H1 (cell line): ENCODE measurements at regions not wholly inside any gene's neighbourhood (a gene's known extent, or its start where the extent isn't known, plus 50 kb on each side); places are given as distances from the start of the nearest gene placed in this dataset.

Experiments used
- BRCA1 ChIP-seq: IDR thresholded peaks from 2 replicates; pipeline ENCODE4 v1.6.1; 2012; ENCODE audit warnings: low read depth, low read length, improper control_type of control experiment
- CTBP2 ChIP-seq: IDR thresholded peaks from 2 replicates; pipeline ENCODE4 v1.7.0; 2011; ENCODE audit warnings: borderline replicate concordance, mild to moderate bottlenecking, moderate library complexity, mixed read lengths, low read length; ENCODE audit not compliant: insufficient read depth, insufficient read length
- EP300 ChIP-seq, 2 experiments: IDR thresholded peaks; 1 replicate in 1 of 2; 2 replicates in 1 of 2; pipeline ENCODE4 v1.6.1; 2011 to 2012; ENCODE audit warnings: low read depth in 2 of 2, low read length in 2 of 2, mild to moderate bottlenecking in 2 of 2, borderline replicate concordance in 1 of 2, inconsistent platforms in 1 of 2, moderate library complexity in 1 of 2
- FOSL1 ChIP-seq: IDR thresholded peaks from 2 replicates; pipeline ENCODE4 v1.6.1; 2011; ENCODE audit warnings: mild to moderate bottlenecking, low read depth, low read length, moderate library complexity; ENCODE audit not compliant: insufficient read depth
- NANOG ChIP-seq: IDR thresholded peaks from 2 replicates; pipeline ENCODE4 v1.6.1; 2011; ENCODE audit warnings: low read length, low read depth, mild to moderate bottlenecking, inconsistent platforms; ENCODE audit not compliant: insufficient read depth, poor library complexity, severe bottlenecking
- POLR2A ChIP-seq, 2 experiments: IDR thresholded peaks; 1 replicate in 1 of 2; 2 replicates in 1 of 2; pipeline ENCODE4 v1.6.1; 2011; ENCODE audit warnings: low read depth in 2 of 2, low read length in 2 of 2, mild to moderate bottlenecking in 2 of 2; ENCODE audit errors: control extremely low read depth in 1 of 2
- SIX5 ChIP-seq: IDR thresholded peaks from 2 replicates; pipeline ENCODE4 v1.6.1; 2011; ENCODE audit warnings: mild to moderate bottlenecking, low read depth, low read length
- TF ChIP-seq, protein P1 (sequence below): IDR thresholded peaks from 2 replicates; pipeline ENCODE4 v1.6.1; 2012; ENCODE audit warnings: low read length, inconsistent platforms

DNA sequence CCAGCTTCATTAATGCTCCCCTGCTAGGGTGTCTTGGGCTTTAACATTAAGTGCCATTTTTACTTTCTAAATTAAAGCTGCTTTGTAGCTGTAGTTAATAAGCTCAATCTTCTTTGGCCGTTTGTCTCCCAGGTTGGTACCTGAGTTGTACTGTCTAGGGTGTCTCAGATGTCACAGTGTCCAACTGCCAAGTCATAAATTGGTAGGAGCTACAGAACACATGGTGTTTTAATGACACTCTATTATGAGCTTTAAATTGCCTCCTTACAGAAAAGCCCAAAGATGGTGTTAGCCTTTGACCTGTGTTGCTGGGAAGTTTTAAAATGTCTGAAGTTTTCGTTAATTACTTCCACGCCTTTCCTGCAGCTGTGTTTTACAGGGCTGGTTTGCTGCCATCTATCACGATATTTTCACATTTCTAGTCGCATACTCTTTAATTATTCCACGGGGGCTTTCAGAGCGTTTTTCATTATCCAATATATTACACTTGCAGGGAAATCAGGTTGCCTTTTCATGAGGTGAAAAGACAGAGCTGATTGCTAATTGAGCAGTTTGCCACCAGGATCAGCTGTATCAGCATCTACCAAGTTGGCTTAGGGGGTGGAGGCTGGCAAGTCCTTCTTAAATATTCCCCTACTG, 247.8 kb upstream of the PLPP4 start (continued):
- TF ChIP-seq EP300 (IDR thresholded peaks at IDR 0.05; ENCODE audit: borderline replicate concordance in 1 of 2, low read depth in 2 of 2, low read length in 2 of 2) (no peak), SIX5 (no peak), POLR2A (IDR thresholded peaks at IDR 0.05; ENCODE audit: control extremely low read depth in 1 of 2, low read depth in 2 of 2, low read length in 2 of 2) (no peak), CTBP2 (no peak), BRCA1 (no peak), NANOG (no peak), FOSL1 (no peak)
- TF ChIP-seq, protein P1, sequence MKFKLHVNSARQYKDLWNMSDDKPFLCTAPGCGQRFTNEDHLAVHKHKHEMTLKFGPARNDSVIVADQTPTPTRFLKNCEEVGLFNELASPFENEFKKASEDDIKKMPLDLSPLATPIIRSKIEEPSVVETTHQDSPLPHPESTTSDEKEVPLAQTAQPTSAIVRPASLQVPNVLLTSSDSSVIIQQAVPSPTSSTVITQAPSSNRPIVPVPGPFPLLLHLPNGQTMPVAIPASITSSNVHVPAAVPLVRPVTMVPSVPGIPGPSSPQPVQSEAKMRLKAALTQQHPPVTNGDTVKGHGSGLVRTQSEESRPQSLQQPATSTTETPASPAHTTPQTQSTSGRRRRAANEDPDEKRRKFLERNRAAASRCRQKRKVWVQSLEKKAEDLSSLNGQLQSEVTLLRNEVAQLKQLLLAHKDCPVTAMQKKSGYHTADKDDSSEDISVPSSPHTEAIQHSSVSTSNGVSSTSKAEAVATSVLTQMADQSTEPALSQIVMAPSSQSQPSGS = no peak
